K562 (cell line): ENCODE measurements at regions not wholly inside any gene's neighbourhood (a gene's known extent, or its start where the extent isn't known, plus 50 kb on each side); places are given as distances from the start of the nearest gene placed in this dataset.

ENCODE experiments used
- ATAC-seq: fragments of 200-7000 bp; cut with Tn5 transposase; 3 replicates; pipeline ENCODE4 v1.9.1; 2020; ENCODE audit warnings: moderate library complexity
- BruUV-seq: library from RNA; stranded (reverse); fragments of 400-500 nt; replicated peaks from 2 replicates; lab custom pipeline; 2021; lab: Mats Ljungman, UMichigan
- CTCF ChIA-PET: fragments of 300-600 bp; formaldehyde crosslinking; extraction: SDS; loops from one replicate; lab custom pipeline; 2021; ENCODE audit warnings: low intra/inter-chr PET ratio; lab: Yijun Ruan, JAX
- POLR2A ChIA-PET: fragments of 300-600, 350-650 bp; sonication (Branson Sonifier 250); formaldehyde crosslinking; extraction: SDS; loops from one replicate; lab custom pipeline; 2021; ENCODE audit warnings: antibody characterized with exemption, inconsistent platforms; lab: Yijun Ruan, JAX
- DNase-seq, 4 experiments: peaks; one replicate each; pipeline versions ENCODE4 v3.0.0 to v3.0.0-alpha.2; 2011 to 2018; ENCODE audit warnings: low spot score in 3 of 4, mixed read lengths in 3 of 4; ENCODE audit errors: extremely low read depth in 1 of 4
- FAIRE-seq: peaks from 2 replicates; lab custom pipeline; 2011; peaks lifted over from hg19 to GRCh38; lab: Jason Lieb, UNC
- H2AFZ ChIP-seq: 2 replicates; pipeline ENCODE4 v1.6.0; 2011; ENCODE audit warnings: low read depth, low read length, control low read depth, inconsistent platforms
- H3K27ac ChIP-seq: fragments of 200-600 bp; 3 replicates; pipeline ENCODE4 v1.8.0; 2011; ENCODE audit warnings: low read depth, mild to moderate bottlenecking, control low read depth, inconsistent platforms, low read length, moderate library complexity, mixed read lengths; ENCODE audit errors: extremely low read depth
- H3K27me3 ChIP-seq, 2 experiments: fragments of 300-600 bp in 1 of 2; 2 replicates in 1 of 2; 3 replicates in 1 of 2; pipeline versions ENCODE4 v1.6.0 to v1.8.0; 2011; ENCODE audit warnings: inconsistent platforms in 2 of 2, low read length in 2 of 2, mild to moderate bottlenecking in 1 of 2, mixed read lengths in 1 of 2, moderate library complexity in 1 of 2; ENCODE audit not compliant: control insufficient read depth in 2 of 2, insufficient read depth in 2 of 2
- H3K36me3 ChIP-seq: fragments of 300-600 bp; 3 replicates; pipeline ENCODE4 v1.8.0; 2011; ENCODE audit warnings: mild to moderate bottlenecking, low read length, inconsistent platforms; ENCODE audit not compliant: control insufficient read depth, insufficient read depth
- H3K4me1 ChIP-seq, 2 experiments: fragments of 200-600 bp in 1 of 2; replicated peaks in 1 of 2; 2 replicates in 1 of 2; 3 replicates in 1 of 2; pipeline versions ENCODE4 v1.5.1 to v1.8.0; 2011; ENCODE audit warnings: inconsistent platforms in 2 of 2, low read length in 2 of 2, mild to moderate bottlenecking in 1 of 2, mixed read lengths in 1 of 2, moderate library complexity in 1 of 2; ENCODE audit not compliant: control insufficient read depth in 2 of 2, insufficient read depth in 2 of 2
- H3K4me2 ChIP-seq: 2 replicates; pipeline ENCODE4 v1.6.1; 2011; ENCODE audit warnings: low read length, control low read depth, inconsistent platforms, mixed read lengths; ENCODE audit not compliant: insufficient read depth
- H3K4me3 ChIP-seq: fragments of 200-600 bp; sonication (generic), shearing (Covaris generic); 2 replicates; pipeline ENCODE4 v1.5.1; 2016; ENCODE audit warnings: control low read depth, inconsistent platforms
- H3K79me2 ChIP-seq: fragments of 200-600 bp; 3 replicates; pipeline ENCODE4 v1.8.0; 2011; ENCODE audit warnings: low read length, inconsistent platforms; ENCODE audit not compliant: control insufficient read depth, insufficient read depth
- H3K9ac ChIP-seq, 2 experiments: 2 replicates each; pipeline versions ENCODE4 v1.6.0 to v1.6.1; 2011; ENCODE audit warnings: low read depth in 2 of 2, low read length in 2 of 2, control low read depth in 1 of 2, inconsistent platforms in 1 of 2, mild to moderate bottlenecking in 1 of 2, mixed read lengths in 1 of 2; ENCODE audit not compliant: insufficient read depth in 1 of 2
- H3K9me1 ChIP-seq: one replicate; pipeline ENCODE4 v1.6.0; 2011; ENCODE audit warnings: inconsistent platforms, mild to moderate bottlenecking, low read length, moderate library complexity; ENCODE audit not compliant: control insufficient read depth, insufficient read depth
- H3K9me3 ChIP-seq: replicated peaks from 2 replicates; pipeline ENCODE4 v1.5.1; 2011; ENCODE audit warnings: low read depth, low read length, inconsistent platforms; ENCODE audit not compliant: control insufficient read depth, insufficient read depth
- H4K20me1 ChIP-seq: replicated peaks from 2 replicates; pipeline ENCODE4 v1.6.1; 2011; ENCODE audit warnings: low read length, inconsistent platforms, mixed read lengths; ENCODE audit not compliant: control insufficient read depth, insufficient read depth
- ADNP ChIP-seq: fragments of 200-800 bp; sonication (Bioruptor generic); IDR thresholded peaks from 2 replicates; pipeline ENCODE4 v1.6.1; 2016; ENCODE audit warnings: missing genetic modification characterization, missing compliant biosample characterization
- ETV6 ChIP-seq, 3 experiments: fragments of 150-350 bp in 1 of 3; sonication (generic) in 1 of 3; formaldehyde crosslinking in 1 of 3; IDR thresholded peaks; 2 replicates each; pipeline versions ENCODE4 v1.6.1 to v1.8.0; 2014 to 2022; ENCODE audit warnings: borderline replicate concordance in 2 of 3, low read depth in 2 of 3, antibody characterized with exemption in 1 of 3, low read length in 1 of 3, mild to moderate bottlenecking in 1 of 3, missing genetic modification reagents in 1 of 3
- HBP1 ChIP-seq: fragments of 450-650 bp; formaldehyde crosslinking; IDR thresholded peaks from 2 replicates; pipeline ENCODE4 v1.4.0; 2022; ENCODE audit warnings: missing genetic modification characterization
- HDAC6 ChIP-seq: IDR thresholded peaks from 2 replicates; pipeline ENCODE4 v1.6.1; 2012; ENCODE audit warnings: low read depth, mild to moderate bottlenecking, control low read depth, inconsistent platforms, low read length, moderate library complexity
- ILF3 ChIP-seq: fragments of 450-650 bp; IDR thresholded peaks from 2 replicates; pipeline ENCODE4 v1.6.1; 2018; ENCODE audit warnings: antibody characterized with exemption, mild to moderate bottlenecking, moderate library complexity, borderline replicate concordance
- PBX2 ChIP-seq, 2 experiments: IDR thresholded peaks in 1 of 2; conservative IDR thresholded peaks in 1 of 2; 2 replicates each; pipeline ENCODE4 v1.6.1; 2016; ENCODE audit warnings: low read depth in 2 of 2, mild to moderate bottlenecking in 1 of 2, missing compliant biosample characterization in 1 of 2, missing genetic modification characterization in 1 of 2, moderate library complexity in 1 of 2
- RAD21 ChIP-seq, 2 experiments: fragments of 250-450 bp in 1 of 2; fragments of 450-650 bp in 1 of 2; sonication (Bioruptor Pico) in 1 of 2; formaldehyde crosslinking in 1 of 2; IDR thresholded peaks in 1 of 2; conservative IDR thresholded peaks in 1 of 2; 2 replicates each; pipeline versions ENCODE4 v1.4.0 to v1.8.0; 2020 to 2022; ENCODE audit warnings: mild to moderate bottlenecking in 2 of 2, moderate library complexity in 1 of 2
- RHOXF2B ChIP-seq: fragments of 250-450 bp; sonication (Bioruptor Pico); conservative IDR thresholded peaks from 2 replicates; pipeline ENCODE4 v1.5.1; 2021
- SAFB2 ChIP-seq: fragments of 200-400 bp; formaldehyde crosslinking; IDR thresholded peaks from 2 replicates; pipeline ENCODE4 v1.6.1; 2018; ENCODE audit warnings: borderline replicate concordance, low read length, low read depth, moderate library complexity; ENCODE audit not compliant: severe bottlenecking
- SNIP1 ChIP-seq: fragments of 450-650 bp; IDR thresholded peaks from 2 replicates; pipeline ENCODE4 v1.7.1; 2017; ENCODE audit warnings: low read depth, mild to moderate bottlenecking
- SRSF7 ChIP-seq: fragments of 200-400 bp; formaldehyde crosslinking; optimal IDR thresholded peaks from 2 replicates; pipeline ENCODE3; 2017; ENCODE audit warnings: mild to moderate bottlenecking, low read depth, low read length
- ZMIZ1 ChIP-seq, 2 experiments: fragments of 150-350 bp in 1 of 2; IDR thresholded peaks; 2 replicates each; pipeline ENCODE4 v1.6.1; 2012 to 2016; ENCODE audit warnings: low read depth in 2 of 2, low read length in 2 of 2, mild to moderate bottlenecking in 1 of 2, moderate library complexity in 1 of 2
- WGBS: fragments of 100-300 bp; shearing (Covaris generic); methylation state at CpG from one replicate; pipeline ENCODE4 v1.1.6; 2016; ENCODE audit warnings: low coverage, mixed read lengths; ENCODE audit not compliant: insufficient coverage; ENCODE audit errors: missing lambda C conversion rate; 5-methylcytosine and 5-hydroxymethylcytosine counted together
- in situ Hi-C: fragments of 300-500 bp; cut with MboI; formaldehyde crosslinking; loops from 4 replicates; pipeline ENCODE4 v1.15.0; 2018; ENCODE audit warnings: inconsistent platforms, mixed read lengths
- intact Hi-C: fragments of 100-400 bp; cut with micrococcal nuclease; formaldehyde crosslinking; loops from 2 replicates; pipeline ENCODE4 v1.14.2; 2022

- H3K4me2 ChIP-seq, result no peak overlapping the region
- no peak for DNase-seq
- no peak overlapping the region for H3K9ac ChIP-seq
- H2AFZ ChIP-seq, result no peak overlapping the region
- H3K9me3 ChIP-seq, result no peaks in the 10 kb centered on the region
- no peaks in the 10 kb centered on the region for H4K20me1 ChIP-seq
- H3K9me1 ChIP-seq, result no peaks in the 10 kb centered on the region
- 3% methylated on average over 6 of the region's 6 CpGs for WGBS
- H3K27ac ChIP-seq, result no peak overlapping the region
- no peaks in the 10 kb centered on the region for H3K79me2 ChIP-seq
- POLR2A ChIA-PET, result no interaction called here
- no peak for FAIRE-seq
- H3K4me1 ChIP-seq, result no peaks in the 10 kb centered on the region
- in situ Hi-C loops (loop anchor here (25.0 kb wide), 1 partner anchor 267 kb away; no protein-coding TSS in a partner anchor), intact Hi-C loops (loop anchor here (5.0 kb wide), 1 partner anchor 632 kb away; no protein-coding TSS in a partner anchor)
- CTCF ChIA-PET, result no interaction called here
- no peak for ATAC-seq
- no peaks in the 10 kb centered on the region for H3K36me3 ChIP-seq
- no TSS peak for BruUV-seq
- no peak overlapping the region for H3K4me3 ChIP-seq
- H3K27me3 ChIP-seq, result no peaks in the 10 kb centered on the region
- no peak for TF ChIP-seq SRSF7
- no peak for TF ChIP-seq SAFB2
- TF ChIP-seq ILF3, result no peak
- TF ChIP-seq HBP1, result no peak
- no peak for TF ChIP-seq ETV6 (IDR thresholded peaks at IDR 0.05; ENCODE audit: borderline replicate concordance in 1 of 2, low read depth in 2 of 2, low read length in 1 of 2)
- TF ChIP-seq ETV6 (CRISPR knock-in tag; IDR thresholded peaks at IDR 0.05; ENCODE audit: borderline replicate concordance), result no peak
- no peak for TF ChIP-seq PBX2 (CRISPR knock-in tag; IDR thresholded peaks at IDR 0.05; ENCODE audit: low read depth)
- TF ChIP-seq PBX2 (tag; conservative IDR thresholded peaks at IDR 0.05; ENCODE audit: low read depth), result no peak
- TF ChIP-seq SNIP1, result no peak
- no peak for TF ChIP-seq RHOXF2B (CRISPR knock-in tag)
- no peak for TF ChIP-seq RAD21 (CRISPR knock-in tag; conservative IDR thresholded peaks at IDR 0.05 in 1 of 2, IDR thresholded peaks at IDR 0.05 in 1 of 2)
- no peak for TF ChIP-seq HDAC6
- no peak for TF ChIP-seq ZMIZ1 (IDR thresholded peaks at IDR 0.05; ENCODE audit: low read depth in 2 of 2, low read length in 2 of 2)
- TF ChIP-seq ADNP (tag), result no peak
These were observed 178.0 kb downstream of the GASK1B start for GRCh38 chr4:157994863-157995262.
